ENCODE measurements at regions not wholly inside any gene's neighbourhood (a gene's known extent, or its start where the extent isn't known, plus 50 kb on each side); places are given as distances from the start of the nearest gene placed in this dataset.

GRCh38 chr1:164360265-164360664, 198.7 kb upstream of the PBX1 start:
- no peak for DNase-seq
- H3K36me3 ChIP-seq = no peaks in the 10 kb centered on the region
- H3K27me3 ChIP-seq = no peaks in the 10 kb centered on the region
- H3K27ac ChIP-seq = no peak overlapping the region
- no peak for TF ChIP-seq CTCF (IDR thresholded peaks at IDR 0.05)
- H3K9me3 ChIP-seq = no peaks in the 10 kb centered on the region
- intact Hi-C loops (cut with DNase I) = no loop called here
- H3K4me3 ChIP-seq = no peak overlapping the region
- no peak for ATAC-seq
- no peaks in the 10 kb centered on the region for H3K4me1 ChIP-seq

GRCh38 chr1:164361927-164362326, 197.1 kb upstream of the PBX1 start:
- no peak for DNase-seq

DNA sequence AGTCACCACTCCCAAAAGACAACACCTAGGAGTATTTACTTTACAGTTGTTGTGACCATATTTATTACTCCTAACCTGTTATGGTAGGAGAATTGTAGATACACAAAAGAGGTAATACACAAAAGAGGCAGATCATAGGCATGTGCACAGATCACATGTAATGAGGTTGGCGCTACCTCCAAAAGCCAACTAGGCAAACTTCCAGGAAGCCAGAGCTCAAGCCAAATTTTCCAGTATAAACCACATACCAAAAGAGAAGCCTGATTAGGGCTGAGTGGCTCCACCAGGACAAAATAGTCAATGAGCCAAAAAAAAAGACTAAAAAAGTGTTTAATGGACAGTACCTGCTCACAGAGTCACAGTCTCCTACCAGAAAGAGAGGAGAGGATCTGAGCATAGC, 195.0 kb upstream of the PBX1 start:
- Histone ChIP-seq H3K27me3 (no peaks in the 10 kb centered on the region), H3K9me3 (peaks cover 0 to 14% of the 10 kb centered on the region in 2 donors), H3K27ac (no peak overlapping the region), H3K36me3 (no peaks in the 10 kb centered on the region), H3K4me3 (no peak overlapping the region), H3K4me1 (no peaks in the 10 kb centered on the region)
- intact Hi-C loops (cut with DNase I) = no loop called here
- no peak for ATAC-seq
- TF ChIP-seq CTCF (IDR thresholded peaks at IDR 0.05) = no peak
- no peak for DNase-seq

More at GRCh38 chr1:164361927-164362326, 197.1 kb upstream of the PBX1 start:
- no peak overlapping the region for H3K4me3 ChIP-seq
- intact Hi-C loops (cut with DNase I) = no loop called here
- no peak overlapping the region for H3K27ac ChIP-seq
- H3K36me3 ChIP-seq = no peaks in the 10 kb centered on the region
- H3K9me3 ChIP-seq = peaks cover 0 to 14% of the 10 kb centered on the region in 2 donors
- no peaks in the 10 kb centered on the region for H3K27me3 ChIP-seq
- no peak for TF ChIP-seq CTCF (IDR thresholded peaks at IDR 0.05)
- no peaks in the 10 kb centered on the region for H3K4me1 ChIP-seq
- ATAC-seq = no peak

GRCh38 chr1:164366014-164366413, 193.0 kb upstream of the PBX1 start:
- no peak for ATAC-seq
- H3K36me3 ChIP-seq = no peaks in the 10 kb centered on the region
- intact Hi-C loops (cut with DNase I) = no loop called here
- TF ChIP-seq CTCF (IDR thresholded peaks at IDR 0.05) = no peak
- H3K4me3 ChIP-seq = no peak overlapping the region
- peaks cover 0 to 14% of the 10 kb centered on the region in 2 donors for H3K9me3 ChIP-seq
- no peak for DNase-seq
- H3K27ac ChIP-seq = no peak overlapping the region
- no peaks in the 10 kb centered on the region for H3K4me1 ChIP-seq
- no peaks in the 10 kb centered on the region for H3K27me3 ChIP-seq

DNA sequence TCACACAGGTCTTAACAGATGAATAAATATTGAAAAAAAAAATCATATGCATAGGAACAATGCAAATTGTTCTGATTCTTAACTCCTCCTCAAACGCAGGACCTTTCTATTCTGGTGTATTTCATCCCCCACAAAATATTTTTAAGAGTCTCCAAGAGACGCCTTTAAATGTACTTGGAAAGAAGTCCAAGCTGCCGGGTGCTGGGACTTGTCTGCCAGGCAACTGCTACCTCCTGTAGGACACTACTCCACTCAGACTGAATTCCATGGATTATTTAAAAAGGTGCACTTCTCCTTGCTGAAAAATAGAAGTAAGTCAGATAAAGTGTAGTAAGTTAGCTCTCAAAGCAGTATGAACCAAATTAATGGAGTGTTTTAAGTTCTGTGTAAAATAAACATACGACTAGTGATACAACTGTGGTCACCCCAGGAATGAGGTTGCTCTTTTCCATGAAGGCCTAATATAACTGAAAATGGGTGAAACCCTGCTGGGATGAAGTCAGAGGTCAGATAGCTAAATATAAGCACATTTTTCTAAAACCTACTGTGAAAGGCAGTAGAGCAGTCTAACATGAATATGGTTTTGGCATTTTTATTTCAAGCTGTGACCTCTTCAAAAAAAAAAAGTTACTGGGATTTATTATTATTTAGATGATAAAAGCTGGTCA, 189.2 kb upstream of the PBX1 start:
- Histone ChIP-seq H3K27me3 (no peaks in the 10 kb centered on the region), H3K4me3 (no peak overlapping the region), H3K27ac (no peak overlapping the region), H3K4me1 (no peaks in the 10 kb centered on the region), H3K36me3 (no peaks in the 10 kb centered on the region), H3K9me3 (peaks cover 0 to 14% of the 10 kb centered on the region in 2 donors)
- ATAC-seq (no peak), DNase-seq (no peak)
- intact Hi-C loops (cut with DNase I) = no loop called here
- no peak for TF ChIP-seq CTCF (IDR thresholded peaks at IDR 0.05)

Measured in left lung (tissue), 4 donors.